Activated CD4-positive, CD25-positive, alpha-beta regulatory T cell treated with anti-CD3 and anti-CD28 coated beads, Interleukin-2, amount 50 U/mL, for 16 hours (primary cell): ENCODE measurements at regions not wholly inside any gene's neighbourhood (a gene's known extent, or its start where the extent isn't known, plus 50 kb on each side); places are given as distances from the start of the nearest gene placed in this dataset.
A peak's percentile ranks its signal among the peaks of the same experiment; 100 is the strongest.
"Not testable (repeated sequence)": the region's sequence is repeated elsewhere in the genome, so short reads cannot be mapped to it uniquely, and the experiment has no call there.

ENCODE experiments used
- DNase-seq: peaks from one replicate; pipeline ENCODE4 v3.0.0-alpha.2; 2020; ENCODE audit warnings: low read depth, low spot score

DNA sequence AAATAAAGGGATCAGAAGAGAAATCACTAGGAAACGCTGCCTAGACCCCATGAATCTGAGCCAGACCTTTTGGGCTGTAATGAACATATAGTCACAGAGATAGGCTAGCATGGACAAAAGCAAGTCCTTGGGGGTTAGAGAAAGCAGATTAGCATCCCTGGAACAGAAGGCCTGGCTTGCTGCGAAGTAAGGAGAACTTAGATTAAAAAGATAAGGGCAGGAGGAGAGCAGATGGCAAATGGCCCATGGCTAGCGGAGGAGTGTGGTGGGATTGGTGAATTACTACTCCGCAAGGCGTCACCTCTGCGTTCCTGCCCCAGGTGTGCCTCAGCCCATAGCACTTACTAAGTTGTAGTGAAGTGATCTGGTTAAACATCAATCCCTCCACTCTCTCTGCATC is 92.3 kb upstream of the ZNF438 start:
- DNase-seq, result no peak

DNA sequence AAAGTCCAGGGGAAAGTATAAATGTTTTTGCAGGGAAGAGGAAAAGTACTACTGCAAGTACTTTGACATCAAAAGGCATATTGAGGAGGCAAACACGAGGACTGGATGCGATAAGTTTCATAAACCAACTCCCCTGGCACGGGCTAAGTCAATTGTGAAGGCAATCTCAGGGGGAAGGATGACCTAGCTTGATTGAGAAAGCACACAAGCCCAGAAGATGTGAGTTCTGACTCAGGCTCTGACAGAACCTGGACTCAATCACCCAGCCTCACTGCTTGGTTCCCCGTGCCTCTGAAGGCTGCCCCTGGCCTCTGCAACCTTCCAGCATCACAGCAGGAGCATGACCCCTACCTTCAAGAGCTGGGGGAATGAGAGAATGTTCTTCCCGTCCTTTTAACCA is 93.2 kb upstream of the ZNF438 start:
- DNase-seq, result no peak

DNA sequence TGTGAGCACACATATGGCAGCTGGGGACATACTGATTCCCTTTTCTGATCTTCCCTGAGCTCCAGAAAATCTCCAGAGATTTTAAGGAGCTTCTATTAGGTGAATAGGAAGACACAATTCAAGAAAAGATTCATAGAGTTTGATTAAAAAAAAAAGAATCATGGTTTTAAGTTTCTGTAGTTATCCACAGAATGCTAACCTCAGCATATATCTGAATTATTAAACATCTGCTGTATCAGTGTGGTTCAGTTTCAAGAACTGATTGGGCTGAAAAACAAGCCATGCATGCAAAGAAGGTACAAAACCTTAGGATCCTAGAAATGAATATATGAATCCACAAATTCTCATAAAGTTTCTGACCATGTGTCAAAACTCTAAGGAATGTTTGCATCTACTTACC is 94.1 kb upstream of the ZNF438 start:
- no peak for DNase-seq

- DNase-seq, result no peak
Measured at GRCh38 chr10:31126593-31126992, 94.9 kb upstream of the ZNF438 start.

DNA sequence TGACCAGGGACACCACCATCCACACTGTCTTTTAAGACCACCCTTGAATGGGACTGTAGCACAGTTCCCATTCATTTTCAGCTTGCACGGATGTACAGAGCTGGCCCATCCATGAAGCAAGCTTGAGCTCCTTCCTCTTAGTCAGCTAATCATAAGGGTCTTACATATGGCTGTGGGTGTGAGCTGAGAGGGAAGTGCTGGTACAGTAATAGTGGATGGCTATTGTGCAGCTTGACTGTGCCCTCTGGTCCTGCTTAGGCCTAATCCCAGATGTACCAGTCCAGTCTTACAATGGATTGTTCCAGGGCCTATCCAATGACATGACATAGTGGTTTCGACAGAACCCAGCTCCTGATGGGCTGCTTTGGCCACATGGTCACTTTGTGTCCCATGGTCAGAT is 96.9 kb upstream of the ZNF438 start:
- DNase-seq, result no peak

DNA sequence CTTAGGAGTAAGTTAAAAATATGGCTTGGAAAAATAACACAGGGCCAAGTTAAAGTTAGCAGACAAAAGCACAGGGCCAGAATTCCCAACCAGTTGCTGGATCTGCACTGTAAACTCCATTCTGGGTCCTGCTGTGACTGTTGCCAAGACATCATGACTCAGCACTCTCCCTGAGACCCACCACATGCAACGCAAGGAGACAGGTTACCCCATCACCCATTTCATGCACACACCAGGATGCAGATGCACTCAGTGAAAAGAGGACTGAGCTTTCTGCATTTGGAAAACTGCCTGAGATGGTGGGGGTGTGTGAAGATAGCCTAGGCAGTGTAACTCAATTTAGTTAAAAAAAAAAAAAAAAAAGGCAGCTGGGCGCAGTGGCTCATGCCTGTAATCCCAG is 97.6 kb upstream of the ZNF438 start:
- DNase-seq, result no peak

DNA sequence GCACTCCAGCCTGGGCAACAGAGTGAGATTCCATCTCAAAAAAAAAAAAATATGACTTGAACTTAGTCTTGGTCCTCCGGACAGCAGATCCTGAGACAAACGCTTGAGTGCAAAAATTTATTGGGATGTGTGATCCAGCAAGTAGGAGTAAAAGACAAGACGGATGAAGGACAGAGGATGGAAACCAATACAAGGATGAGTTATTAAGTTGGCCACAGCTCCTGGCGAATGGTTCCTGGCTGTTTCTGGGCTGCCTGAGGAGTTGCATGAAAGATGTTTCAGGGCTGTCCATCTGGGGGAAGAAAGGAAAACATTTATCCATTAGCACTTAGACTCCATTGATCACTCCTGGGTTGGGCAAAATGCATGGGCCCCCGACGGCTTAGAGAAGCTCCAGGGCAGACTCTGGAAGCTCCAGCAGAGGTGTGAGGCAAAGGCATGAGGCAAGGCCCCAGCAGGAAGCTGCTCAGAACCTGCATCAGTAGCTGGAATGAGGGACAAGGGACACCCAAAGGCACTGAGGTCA is 98.3 kb upstream of the ZNF438 start:
- no peak for DNase-seq

DNA sequence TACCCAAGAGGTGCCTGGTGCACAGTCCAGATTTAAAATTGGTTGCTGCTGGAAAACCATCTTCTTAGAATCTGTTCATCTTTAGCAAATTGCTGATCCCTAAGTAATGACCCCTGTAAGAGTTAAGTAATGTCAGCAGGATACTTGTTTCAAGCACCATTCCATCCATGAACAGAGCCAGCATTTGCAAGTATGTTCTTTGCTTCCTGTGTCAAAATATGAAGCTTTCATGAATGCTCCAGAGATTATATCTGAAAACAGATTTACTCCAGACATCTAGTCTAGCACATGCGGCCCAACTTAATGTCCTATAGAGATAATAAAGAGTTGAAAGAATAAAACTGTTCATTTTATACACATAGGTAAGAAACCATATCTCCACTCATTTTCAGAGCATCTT is 98.7 kb upstream of the ZNF438 start:
- no peak for DNase-seq

DNA sequence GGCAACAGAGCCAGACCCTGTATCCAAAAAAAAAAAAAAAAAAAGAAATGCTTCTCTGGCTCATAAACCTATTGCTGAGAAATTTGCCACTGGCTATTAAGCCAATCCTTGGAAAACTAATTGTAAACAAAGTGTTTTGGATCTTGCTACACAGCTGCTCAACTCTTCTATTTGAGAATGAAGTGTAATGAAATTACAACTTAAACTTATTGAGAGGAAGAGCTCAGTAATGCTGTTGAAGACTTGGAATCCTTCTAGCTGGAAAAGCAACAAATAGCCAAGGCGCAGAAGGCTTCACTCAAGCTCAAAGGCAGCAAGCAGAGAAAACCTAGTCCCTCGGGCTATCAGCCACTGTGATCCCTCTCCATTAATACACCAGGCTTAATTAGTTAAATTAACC is 99.6 kb upstream of the ZNF438 start:
- no peak for DNase-seq

GRCh38 chr10:31132681-31133244 is 101.1 kb upstream of the ZNF438 start:
- DNase-seq, result no peak

DNA sequence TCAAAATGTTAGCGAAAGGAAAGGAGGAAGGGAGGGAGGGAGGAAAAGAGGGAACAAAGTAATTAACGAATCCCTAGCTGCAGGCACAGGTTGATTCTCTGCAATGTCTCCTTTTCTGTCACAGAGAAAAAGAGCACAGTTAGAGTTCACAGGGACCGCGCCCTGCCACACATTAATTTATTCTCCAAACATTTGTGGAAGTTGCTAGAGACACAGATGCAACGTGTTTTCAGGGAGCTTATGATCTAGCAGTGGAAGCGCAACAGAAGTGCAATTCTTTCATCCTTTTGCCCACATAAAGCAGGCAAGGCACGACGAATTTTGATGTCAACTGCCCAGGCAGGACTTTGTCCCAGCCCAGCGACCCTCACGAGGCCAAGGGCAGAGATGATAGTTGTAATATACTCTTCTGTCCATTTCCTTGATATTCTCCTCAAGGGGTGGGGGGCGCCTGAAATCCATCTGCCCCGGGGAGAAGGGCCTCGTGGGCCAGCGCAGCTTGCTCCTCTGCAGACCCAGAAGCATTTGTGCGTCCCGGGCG is 101.7 kb upstream of the ZNF438 start:
- no peak for DNase-seq

GRCh38 chr10:31133792-31134310 is 102.2 kb upstream of the ZNF438 start:
- DNase-seq, result peak; percentile 40

GRCh38 chr10:31134311-31134952 is 102.8 kb upstream of the ZNF438 start:
- no peak for DNase-seq

DNA sequence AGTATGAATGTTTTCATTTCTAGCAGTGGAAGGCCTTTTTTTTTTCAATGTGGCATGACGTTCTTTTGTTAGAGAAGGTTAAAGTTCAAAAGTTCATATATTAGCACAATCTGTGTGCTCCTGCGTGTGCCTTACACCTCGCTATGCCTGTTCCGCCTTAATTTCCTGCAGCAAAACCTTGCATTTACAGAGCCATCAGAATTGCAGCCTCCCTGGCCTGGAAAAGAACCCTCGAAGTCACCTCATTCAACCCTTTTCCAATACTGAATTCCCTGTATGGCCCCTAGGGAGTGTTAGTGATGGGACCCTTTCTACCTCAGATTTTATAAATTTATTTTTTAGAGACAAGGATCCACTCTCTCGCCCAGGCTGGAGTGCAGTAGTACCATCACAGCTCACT is 103.5 kb upstream of the ZNF438 start:
- no peak for DNase-seq

- DNase-seq, result not testable (repeated sequence)
Measured at GRCh38 chr10:31135791-31136190, 104.1 kb upstream of the ZNF438 start.

DNA sequence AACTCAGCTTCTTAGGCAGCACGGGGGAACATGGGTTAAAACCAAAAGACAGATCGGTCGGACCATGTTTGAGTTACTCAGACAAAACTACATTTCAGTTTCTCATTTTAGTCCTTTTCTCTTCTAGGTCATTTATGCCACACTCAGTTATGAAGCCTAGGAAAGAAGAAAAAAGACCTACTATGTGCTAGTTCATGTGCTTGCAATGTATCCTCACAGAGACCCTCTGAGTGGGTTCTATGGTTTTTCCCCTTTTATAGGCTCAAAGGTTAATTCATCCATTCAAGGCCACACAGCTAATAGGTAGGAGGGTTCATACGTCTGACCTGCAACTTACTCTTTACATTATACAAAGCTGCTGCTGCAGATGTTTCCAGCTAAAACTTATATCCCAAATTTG is 104.7 kb upstream of the ZNF438 start:
- DNase-seq, result no peak

DNA sequence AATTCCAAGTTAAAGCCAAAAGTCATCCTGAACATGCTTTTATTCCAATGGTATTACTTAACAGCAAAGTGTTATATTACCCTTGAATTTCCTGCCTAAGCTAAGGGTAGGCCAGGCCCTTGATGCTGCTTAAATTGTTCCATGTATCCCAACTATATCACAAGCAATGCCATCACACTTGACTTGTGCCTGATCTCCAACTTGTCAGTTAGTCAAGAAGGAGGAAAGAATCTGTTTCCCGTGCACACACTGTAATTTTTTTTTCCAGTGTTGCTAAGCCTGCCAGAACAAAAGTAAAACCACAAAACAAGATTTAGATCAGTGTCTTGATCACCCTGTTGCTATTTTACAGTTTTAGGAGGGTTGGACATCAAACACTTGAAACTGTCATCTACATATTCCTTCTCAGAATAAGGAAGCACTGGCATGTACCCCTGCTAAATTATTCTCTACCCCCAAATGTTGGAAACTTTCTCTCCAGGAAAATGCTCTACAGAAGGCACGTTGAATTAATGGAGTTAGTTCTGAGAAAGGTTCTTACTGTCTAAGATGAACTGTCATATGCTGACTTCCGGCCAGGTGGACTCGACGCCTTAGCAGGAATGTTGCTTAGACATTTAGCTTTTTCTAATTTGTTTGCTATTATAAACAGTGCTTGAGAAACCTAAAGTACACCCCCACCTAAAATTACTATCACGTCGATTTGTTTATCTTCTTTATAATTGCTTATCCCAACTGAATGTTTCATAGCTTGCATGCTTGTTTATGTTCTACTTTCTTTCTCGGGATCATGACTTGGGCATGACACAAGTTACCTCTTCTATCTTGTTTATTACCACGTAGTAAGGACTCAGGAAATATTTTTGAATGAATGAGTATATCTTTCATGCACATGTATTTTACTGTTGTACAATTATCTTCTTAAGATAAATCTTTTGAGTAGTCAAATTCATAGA is 105.5 kb upstream of the ZNF438 start:
- DNase-seq, result no peak

DNA sequence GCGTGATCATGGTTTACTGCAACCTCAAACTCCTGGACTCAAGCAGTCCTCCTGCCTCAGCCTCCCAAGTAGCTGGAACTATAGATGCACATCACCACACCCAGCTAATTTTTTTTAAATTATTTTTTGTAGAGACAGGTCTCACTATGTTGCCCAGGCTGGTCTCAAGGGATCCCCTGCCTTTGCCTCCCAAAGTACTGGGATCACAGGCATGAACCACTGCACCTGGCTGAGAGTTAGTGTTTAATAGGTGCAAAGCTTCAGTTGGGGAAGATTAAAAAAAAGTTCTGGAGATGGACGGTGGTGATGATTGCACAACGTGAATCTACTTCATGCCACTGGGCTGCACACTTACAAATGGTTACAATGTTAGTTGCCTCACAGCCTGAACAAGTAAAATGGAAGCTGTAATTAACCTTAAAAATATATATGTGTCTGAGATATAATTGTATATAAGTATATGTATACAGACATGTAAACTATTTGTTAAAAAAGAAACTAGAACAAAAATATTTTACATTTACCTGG is 106.4 kb upstream of the ZNF438 start:
- DNase-seq, result no peak

DNA sequence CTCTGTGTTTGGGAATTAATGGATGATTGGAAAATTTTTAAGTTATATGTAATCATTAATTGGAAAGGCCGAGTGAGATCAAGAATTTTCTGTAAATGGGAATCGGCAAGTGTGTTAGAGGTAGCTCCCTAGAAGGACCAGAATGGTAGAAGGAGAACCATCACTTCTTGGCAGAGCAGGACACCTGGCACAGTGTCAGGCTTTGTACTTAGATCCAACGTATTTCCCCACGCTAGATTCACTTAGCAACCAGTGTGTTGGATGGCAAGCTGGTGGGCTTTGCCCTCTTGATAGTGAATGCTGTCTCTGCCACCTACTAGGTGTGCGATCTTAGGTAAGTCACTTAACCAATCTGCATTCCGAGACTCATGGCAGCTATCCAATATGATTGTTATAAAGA is 107.8 kb upstream of the ZNF438 start:
- DNase-seq, result no peak

GRCh38 chr10:31140716-31141115 is 109.1 kb upstream of the ZNF438 start:
- DNase-seq, result no peak

DNA sequence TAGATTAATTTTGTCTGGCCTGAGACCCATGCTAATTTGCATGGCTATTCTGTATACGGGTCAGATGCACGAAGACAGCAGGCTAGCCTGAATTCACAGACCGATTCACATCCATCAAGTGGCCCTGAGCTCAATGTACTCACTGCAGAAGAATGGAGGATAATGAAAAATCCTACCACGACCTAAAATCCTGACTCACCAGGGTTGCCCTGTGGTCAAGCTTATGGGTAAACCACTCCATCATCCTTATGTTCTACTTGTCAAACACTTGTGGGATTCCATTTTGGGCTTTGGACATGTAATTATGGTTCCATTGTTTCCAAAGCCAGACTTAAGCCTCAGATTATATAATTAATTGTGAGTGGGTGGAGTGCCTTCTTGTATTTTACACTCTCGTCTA is 110.4 kb upstream of the ZNF438 start:
- DNase-seq, result no peak
